HepG2 (cell line): ENCODE measurements at regions not wholly inside any gene's neighbourhood (a gene's known extent, or its start where the extent isn't known, plus 50 kb on each side); places are given as distances from the start of the nearest gene placed in this dataset.

Experiments
- MAZ ChIP-seq, 2 experiments: sonication (generic) in 1 of 2; formaldehyde crosslinking in 1 of 2; IDR thresholded peaks; 2 replicates each; pipeline versions ENCODE4 v1.5.0 to v1.6.1; 2012 to 2020; ENCODE audit warnings: low read depth in 2 of 2, mild to moderate bottlenecking in 2 of 2, borderline replicate concordance in 1 of 2, improper control_type of control experiment in 1 of 2, low read length in 1 of 2, missing genetic modification reagents in 1 of 2, moderate library complexity in 1 of 2
- RAD21 ChIP-seq: fragments of 450-650 bp; formaldehyde crosslinking; IDR thresholded peaks from 2 replicates; pipeline ENCODE4 v1.5.0; 2020; ENCODE audit warnings: mild to moderate bottlenecking
- SOX5 ChIP-seq: IDR thresholded peaks from 2 replicates; pipeline ENCODE4 v1.6.1; 2016; ENCODE audit warnings: borderline replicate concordance
- TCF7L2 ChIP-seq: IDR thresholded peaks from 2 replicates; pipeline ENCODE4 v1.6.1; 2011; ENCODE audit warnings: mild to moderate bottlenecking, low read depth, low read length, moderate library complexity
- TEAD2 ChIP-seq: sonication (generic); formaldehyde crosslinking; IDR thresholded peaks from 2 replicates; pipeline ENCODE4 v1.9.0; 2021; ENCODE audit warnings: missing genetic modification reagents
- ZNF143 ChIP-seq: sonication (generic); formaldehyde crosslinking; IDR thresholded peaks from 2 replicates; pipeline ENCODE4 v1.4.0; 2020; ENCODE audit warnings: missing genetic modification reagents
- ZZZ3 ChIP-seq: sonication (generic); formaldehyde crosslinking; IDR thresholded peaks from 2 replicates; pipeline ENCODE4 v1.4.0; 2020; ENCODE audit warnings: missing genetic modification reagents, mild to moderate bottlenecking, borderline replicate concordance
- TF ChIP-seq, protein P1 (sequence below): sonication (generic); formaldehyde crosslinking; IDR thresholded peaks from 2 replicates; pipeline ENCODE4 v1.5.0; 2020; ENCODE audit warnings: missing genetic modification reagents
- TF ChIP-seq, protein P2 (sequence below): sonication (generic); formaldehyde crosslinking; IDR thresholded peaks from 2 replicates; pipeline ENCODE4 v1.5.0; 2020; ENCODE audit warnings: mild to moderate bottlenecking, missing genetic modification reagents, moderate library complexity

- TF ChIP-seq SOX5, result no peak
- no peak for TF ChIP-seq ZNF143 (CRISPR knock-in tag)
- TF ChIP-seq TCF7L2, result no peak
- TF ChIP-seq, protein P1, sequence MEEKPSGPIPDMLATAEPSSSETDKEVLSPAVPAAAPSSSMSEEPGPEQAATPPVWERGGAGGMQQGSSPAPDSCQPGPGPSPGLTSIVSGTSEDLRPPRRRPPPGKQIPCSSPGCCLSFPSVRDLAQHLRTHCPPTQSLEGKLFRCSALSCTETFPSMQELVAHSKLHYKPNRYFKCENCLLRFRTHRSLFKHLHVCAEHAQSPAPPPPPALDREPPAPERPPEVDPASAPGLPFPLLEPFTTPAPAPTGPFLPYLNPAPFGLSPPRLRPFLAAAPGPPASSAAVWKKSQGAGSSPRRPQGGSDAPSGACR (CRISPR knock-in tag), result no peak
- no peak for TF ChIP-seq TEAD2 (CRISPR knock-in tag)
- no peak for TF ChIP-seq RAD21 (CRISPR knock-in tag)
- TF ChIP-seq, protein P2, sequence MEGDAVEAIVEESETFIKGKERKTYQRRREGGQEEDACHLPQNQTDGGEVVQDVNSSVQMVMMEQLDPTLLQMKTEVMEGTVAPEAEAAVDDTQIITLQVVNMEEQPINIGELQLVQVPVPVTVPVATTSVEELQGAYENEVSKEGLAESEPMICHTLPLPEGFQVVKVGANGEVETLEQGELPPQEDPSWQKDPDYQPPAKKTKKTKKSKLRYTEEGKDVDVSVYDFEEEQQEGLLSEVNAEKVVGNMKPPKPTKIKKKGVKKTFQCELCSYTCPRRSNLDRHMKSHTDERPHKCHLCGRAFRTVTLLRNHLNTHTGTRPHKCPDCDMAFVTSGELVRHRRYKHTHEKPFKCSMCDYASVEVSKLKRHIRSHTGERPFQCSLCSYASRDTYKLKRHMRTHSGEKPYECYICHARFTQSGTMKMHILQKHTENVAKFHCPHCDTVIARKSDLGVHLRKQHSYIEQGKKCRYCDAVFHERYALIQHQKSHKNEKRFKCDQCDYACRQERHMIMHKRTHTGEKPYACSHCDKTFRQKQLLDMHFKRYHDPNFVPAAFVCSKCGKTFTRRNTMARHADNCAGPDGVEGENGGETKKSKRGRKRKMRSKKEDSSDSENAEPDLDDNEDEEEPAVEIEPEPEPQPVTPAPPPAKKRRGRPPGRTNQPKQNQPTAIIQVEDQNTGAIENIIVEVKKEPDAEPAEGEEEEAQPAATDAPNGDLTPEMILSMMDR, result no peak
- TF ChIP-seq MAZ (IDR thresholded peaks at IDR 0.05; ENCODE audit: borderline replicate concordance, low read depth, low read length), result no peak
- no peak for TF ChIP-seq MAZ (CRISPR knock-in tag; IDR thresholded peaks at IDR 0.05; ENCODE audit: low read depth)
- TF ChIP-seq ZZZ3, result no peak
Measured at GRCh38 chr10:44325596-44326307, 59.1 kb downstream of the CXCL12 start.
